ENCODE measurements at regions not wholly inside any gene's neighbourhood (a gene's known extent, or its start where the extent isn't known, plus 50 kb on each side); places are given as distances from the start of the nearest gene placed in this dataset.
"Not testable (repeated sequence)": the region's sequence is repeated elsewhere in the genome, so short reads cannot be mapped to it uniquely, and the experiment has no call there.

DNA sequence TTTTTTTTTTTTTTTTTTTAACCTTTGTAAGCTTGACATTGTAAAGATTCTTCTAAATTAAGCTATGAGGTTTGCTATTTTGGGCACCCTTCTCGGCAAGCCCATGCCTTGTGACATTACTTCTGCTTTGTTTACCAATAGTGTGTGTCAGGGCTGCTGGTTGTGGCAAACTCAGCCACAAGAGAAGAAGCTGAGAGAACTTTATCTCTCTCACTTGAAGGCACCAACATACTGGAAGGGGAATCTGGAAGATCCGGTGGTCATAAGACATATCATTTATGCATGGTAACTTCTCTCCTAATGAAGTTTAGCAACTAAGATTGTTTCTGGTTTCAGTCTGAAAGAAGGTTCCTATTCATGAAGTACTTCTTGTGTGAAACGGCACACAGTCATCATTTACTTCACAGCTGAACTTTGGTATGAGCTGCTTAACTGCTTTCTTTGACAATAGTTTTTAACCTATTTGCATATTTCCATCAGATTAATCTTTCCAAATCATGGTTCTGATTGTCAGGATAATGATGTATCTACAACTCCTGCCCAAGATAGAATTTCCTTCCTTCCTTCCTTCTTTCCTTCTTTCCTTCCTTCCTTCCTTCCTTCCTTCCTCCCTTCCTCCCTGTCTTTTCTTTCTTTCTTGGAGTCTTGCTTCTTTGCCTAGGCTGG lies 189.3 kb downstream of the NFKBIZ start:
- DNase-seq = no peak

- not testable (repeated sequence) for DNase-seq
Measured at GRCh38 chr3:102040144-102040543, 190.8 kb downstream of the NFKBIZ start.

GRCh38 chr3:102053375-102053989 lies 204.2 kb downstream of the NFKBIZ start:
- no peak for DNase-seq

GRCh38 chr3:102054543-102055080 lies 205.3 kb downstream of the NFKBIZ start:
- no peak for DNase-seq

- no peak for DNase-seq
Measured at GRCh38 chr3:102057781-102058421, 208.6 kb downstream of the NFKBIZ start.

DNA sequence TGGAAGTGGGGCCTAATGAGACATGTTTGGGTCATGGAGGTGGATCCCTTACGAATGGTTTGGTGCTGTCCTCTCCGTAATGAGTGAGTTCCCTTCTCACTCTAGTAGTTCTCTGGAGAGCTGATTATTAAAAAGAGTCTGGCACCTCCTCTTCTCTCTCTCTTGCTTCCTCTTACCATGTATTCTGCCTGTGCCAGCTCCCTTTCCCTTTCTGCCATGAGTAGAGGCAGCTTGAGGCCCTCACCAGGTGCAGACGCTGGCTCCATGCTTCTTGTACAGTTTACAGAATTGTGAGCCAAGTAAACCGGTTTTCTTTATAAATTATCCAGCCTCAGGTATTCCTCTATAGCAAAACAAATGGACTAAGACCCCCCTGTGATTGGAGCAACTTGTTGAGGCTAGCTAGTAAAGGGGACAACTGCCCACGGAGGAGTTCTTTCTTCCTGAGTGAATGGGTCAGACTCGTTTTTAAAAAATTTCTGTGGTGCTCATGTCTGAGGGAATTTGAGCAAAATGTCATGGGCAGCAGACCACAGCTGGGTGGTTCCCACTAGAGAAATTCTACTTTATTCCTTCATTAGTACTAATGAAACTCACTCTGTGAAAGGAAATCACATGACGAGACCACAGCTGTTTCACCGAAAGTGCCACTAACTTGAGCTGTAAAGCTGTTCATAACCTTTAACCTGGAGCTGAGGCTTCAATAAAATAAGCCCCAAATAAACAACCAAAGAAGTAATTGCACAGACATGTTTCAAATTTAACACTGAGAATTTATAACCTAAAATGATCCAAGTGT lies 210.0 kb downstream of the NFKBIZ start:
- DNase-seq = no peak

DNA sequence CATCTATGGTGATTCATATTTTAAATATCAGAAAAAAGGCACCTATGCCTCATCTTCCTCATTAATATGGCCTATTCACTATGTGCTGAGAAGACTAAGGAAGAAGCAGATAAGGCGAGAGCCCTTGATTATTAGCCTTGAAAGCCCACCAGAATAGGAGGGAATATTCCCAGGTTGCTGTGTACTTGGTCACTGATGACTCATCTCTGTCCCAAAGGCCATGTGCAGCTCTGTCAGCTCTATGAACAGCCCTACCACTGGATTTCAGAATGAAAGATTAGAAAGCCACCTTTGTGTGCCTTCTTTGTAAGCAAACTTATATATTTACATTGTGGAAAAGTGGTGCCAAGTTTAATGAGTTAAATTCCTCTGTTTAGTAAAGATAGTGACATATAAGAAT lies 211.5 kb downstream of the NFKBIZ start:
- no peak for DNase-seq

- no peak for DNase-seq
Measured at GRCh38 chr3:102063572-102063971, 214.3 kb downstream of the NFKBIZ start.

- no peak for DNase-seq
Measured at GRCh38 chr3:102066470-102066869, 217.2 kb downstream of the NFKBIZ start.

GRCh38 chr3:102068327-102068726 lies 219.0 kb downstream of the NFKBIZ start:
- no peak for DNase-seq

GRCh38 chr3:102068736-102069135 lies 219.4 kb downstream of the NFKBIZ start:
- DNase-seq = no peak

GRCh38 chr3:102069211-102069662 lies 219.9 kb downstream of the NFKBIZ start:
- no peak for DNase-seq

DNA sequence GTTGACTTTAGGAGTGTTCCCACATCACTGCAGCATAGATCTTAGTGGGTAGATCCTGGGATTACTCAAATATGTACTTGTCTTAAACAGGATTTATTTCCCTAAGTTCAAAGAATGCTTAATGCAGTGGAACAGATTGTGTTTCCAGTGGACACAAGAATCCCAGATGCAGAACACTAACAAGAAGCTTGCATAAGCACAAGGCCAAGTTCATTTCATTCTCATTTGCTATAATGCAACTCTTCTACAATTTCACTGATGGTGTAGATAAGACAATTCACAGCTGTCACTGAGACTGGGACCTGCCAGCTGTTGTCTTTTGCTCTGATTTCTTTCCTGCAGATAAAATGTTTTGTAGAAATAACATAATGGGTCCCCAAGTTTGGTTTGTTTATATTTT lies 225.6 kb downstream of the NFKBIZ start:
- no peak for DNase-seq

GRCh38 chr3:102078401-102078800 lies 229.1 kb downstream of the NFKBIZ start:
- DNase-seq = no peak

DNA sequence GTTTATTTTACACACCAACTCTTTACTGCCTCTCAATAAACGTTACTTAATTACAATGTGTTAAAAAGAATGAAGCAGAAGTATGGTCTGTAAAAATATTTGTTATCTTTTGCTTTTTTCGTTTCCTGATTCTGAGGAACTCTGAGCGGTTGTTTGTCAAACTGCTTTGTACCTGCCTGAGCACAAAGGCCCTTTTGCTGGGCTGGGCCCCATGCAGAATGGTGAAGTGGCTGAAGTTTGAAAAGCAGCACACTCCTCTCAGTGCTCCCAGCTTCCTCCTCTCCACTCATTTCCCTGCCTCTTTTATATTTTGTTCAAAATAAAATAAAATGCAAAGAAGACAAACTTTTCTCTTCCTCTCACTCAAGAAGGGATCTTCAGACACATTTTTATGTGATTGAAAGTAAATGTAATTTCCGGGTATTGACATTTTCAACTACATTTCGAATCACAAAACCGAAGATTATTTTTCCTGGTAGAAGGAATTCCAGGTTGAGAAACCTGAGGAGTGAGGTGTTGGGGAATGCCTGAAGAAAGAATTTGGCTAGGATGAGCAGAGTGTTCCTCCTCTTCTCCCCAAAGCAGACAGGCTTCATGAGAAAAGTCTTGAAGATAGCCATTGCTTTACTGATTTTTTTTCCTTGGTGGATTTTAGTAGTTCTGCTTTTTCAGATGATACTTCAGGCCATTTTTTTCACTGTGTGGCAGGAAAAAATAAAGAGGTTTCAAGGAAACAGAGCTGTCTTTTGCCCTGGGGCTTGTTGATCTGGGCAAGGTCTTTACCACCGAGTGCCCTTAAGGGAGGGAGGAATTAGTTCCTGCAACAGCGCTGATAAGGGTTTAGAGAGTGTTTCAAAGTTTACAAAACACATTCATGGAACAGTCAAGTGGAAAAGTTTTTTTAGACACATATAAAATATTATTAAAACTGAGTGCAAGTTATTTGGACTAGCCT lies 229.8 kb downstream of the NFKBIZ start:
- DNase-seq = no peak

DNA sequence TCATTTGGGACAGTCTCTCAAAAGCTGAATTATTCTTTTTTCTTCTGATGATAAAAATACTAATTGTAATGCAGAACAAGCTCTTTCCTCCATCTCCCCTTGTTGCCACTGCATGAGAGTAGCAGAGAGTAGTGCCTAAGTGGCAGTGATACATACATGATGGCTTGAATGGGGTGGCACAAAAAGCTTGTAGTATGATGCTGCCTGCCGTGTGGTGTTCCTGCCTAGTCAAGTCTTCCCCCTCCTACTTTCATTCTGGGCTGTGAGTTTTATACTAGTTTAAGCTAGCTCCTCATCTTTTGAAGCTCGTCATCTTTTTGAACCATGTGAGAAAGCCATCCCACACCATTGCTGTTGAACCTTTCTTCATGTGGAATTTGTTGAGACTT lies 230.5 kb downstream of the NFKBIZ start:
- DNase-seq = no peak

- DNase-seq = no peak
Measured at GRCh38 chr3:102081572-102082289, 232.4 kb downstream of the NFKBIZ start.

DNA sequence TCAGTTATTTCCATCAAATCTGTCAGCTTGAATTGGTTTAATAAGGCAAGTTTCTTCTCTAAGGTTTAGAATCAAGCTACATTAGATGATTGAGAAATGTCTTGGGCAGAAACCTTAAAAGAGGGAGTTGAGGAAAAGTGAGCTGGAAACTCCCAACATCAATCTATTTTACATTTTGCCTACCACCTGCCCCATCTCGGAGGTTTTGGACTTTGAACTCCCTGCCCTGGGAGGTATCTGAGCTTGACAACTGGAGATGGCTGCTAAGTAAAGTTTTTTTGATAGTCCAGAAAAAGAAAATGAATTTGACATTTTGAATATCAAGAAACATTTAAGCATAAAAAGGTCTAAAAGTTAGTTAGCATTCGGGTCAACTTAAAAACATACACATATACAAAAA lies 234.2 kb downstream of the NFKBIZ start:
- DNase-seq = no peak

- DNase-seq = no peak
Measured at GRCh38 chr3:102084006-102084405, 234.7 kb downstream of the NFKBIZ start.

- no peak for DNase-seq
Measured at GRCh38 chr3:102084704-102085103, 235.4 kb downstream of the NFKBIZ start.

GRCh38 chr3:102085431-102086176 lies 236.3 kb downstream of the NFKBIZ start:
- DNase-seq = no peak

Measured in NCI-H1694 treated with DMSO at 0.1 percent for 48 hours (cell line).